OCI-LY7 (cell line): ENCODE measurements at regions not wholly inside any gene's neighbourhood (a gene's known extent, or its start where the extent isn't known, plus 50 kb on each side); places are given as distances from the start of the nearest gene placed in this dataset.

Experiments
- BruUV-seq: library from RNA; stranded (reverse); fragments of 400-500 nt; replicated peaks from 2 replicates; lab custom pipeline; 2021; lab: Mats Ljungman, UMichigan
- CTCF ChIA-PET: fragments of 300-600 bp; sonication (Branson Sonifier 250); formaldehyde crosslinking; loops from one replicate; lab custom pipeline; 2022; ENCODE audit warnings: antibody characterized with exemption; ENCODE audit not compliant: unreplicated experiment; lab: Charles Lee
- POLR2A ChIA-PET: fragments of 300-600 bp; sonication (Branson Sonifier 250); formaldehyde crosslinking; loops from one replicate; lab custom pipeline; 2022; ENCODE audit warnings: antibody characterized with exemption; lab: Charles Lee
- DNase-seq: peaks from one replicate; pipeline ENCODE4 v3.0.0-alpha.2; 2015; ENCODE audit warnings: low spot score
- H2AFZ ChIP-seq: fragments of 200-600 bp; sonication (generic), shearing (Covaris generic); 2 replicates; pipeline ENCODE4 v1.6.1; 2014; ENCODE audit warnings: mild to moderate bottlenecking, antibody characterized with exemption, low read length, moderate library complexity
- H3K27ac ChIP-seq: fragments of 200-600 bp; sonication (generic); 2 replicates; pipeline ENCODE4 v1.5.1; 2014; ENCODE audit warnings: mixed run types, low read depth, mild to moderate bottlenecking, moderate library complexity, low read length, inconsistent platforms; ENCODE audit not compliant: poor library complexity, severe bottlenecking
- H3K36me3 ChIP-seq: fragments of 200-600 bp; sonication (generic); 2 replicates; pipeline ENCODE4 v1.6.1; 2014; ENCODE audit warnings: mild to moderate bottlenecking, antibody characterized with exemption, low read length, moderate library complexity, mixed read lengths; ENCODE audit not compliant: insufficient read depth
- H3K4me1 ChIP-seq: fragments of 200-600 bp; sonication (generic); 2 replicates; pipeline ENCODE4 v1.5.1; 2014; ENCODE audit warnings: mild to moderate bottlenecking, low read length; ENCODE audit not compliant: insufficient read depth, poor library complexity, severe bottlenecking
- H3K4me2 ChIP-seq: fragments of 200-600 bp; sonication (generic); 2 replicates; pipeline ENCODE4 v1.6.1; 2014; ENCODE audit warnings: mild to moderate bottlenecking, low read length
- H3K4me3 ChIP-seq: fragments of 200-600 bp; sonication (generic); 2 replicates; pipeline ENCODE4 v1.5.1; 2014; ENCODE audit warnings: mild to moderate bottlenecking, low read depth, low read length; ENCODE audit not compliant: poor library complexity, severe bottlenecking
- H3K79me2 ChIP-seq: fragments of 200-600 bp; sonication (generic); 2 replicates; pipeline ENCODE4 v1.6.1; 2016; ENCODE audit warnings: low read depth, mild to moderate bottlenecking, low read length, moderate library complexity, mixed read lengths; ENCODE audit not compliant: insufficient read depth
- H3K9me2 ChIP-seq: fragments of 200-600 bp; sonication (generic); 2 replicates; pipeline ENCODE4 v1.6.1; 2016; ENCODE audit warnings: mild to moderate bottlenecking, low read length, mixed read lengths; ENCODE audit not compliant: insufficient read depth
- H3K9me3 ChIP-seq: fragments of 200-600 bp; sonication (generic); 2 replicates; pipeline ENCODE4 v1.6.1; 2014; ENCODE audit warnings: mild to moderate bottlenecking, mixed run types, low read length, mixed read lengths
- H4K20me1 ChIP-seq: fragments of 200-600 bp; sonication (generic); 2 replicates; pipeline ENCODE4 v1.6.1; 2014; ENCODE audit warnings: mild to moderate bottlenecking, antibody characterized with exemption, low read length, moderate library complexity, mixed read lengths; ENCODE audit not compliant: insufficient read depth
- EZH2phosphoT487 ChIP-seq: fragments of 200-600 bp; sonication (generic); IDR thresholded peaks from 2 replicates; pipeline ENCODE4 v1.6.1; 2018; ENCODE audit warnings: low read depth, borderline replicate concordance, mild to moderate bottlenecking, mixed run types, antibody characterized with exemption, low read length, moderate library complexity, mixed read lengths
- intact Hi-C: fragments of 100-400 bp; cut with micrococcal nuclease; formaldehyde crosslinking; loops from one replicate; pipeline ENCODE4 v1.10.0; 2022; ENCODE audit not compliant: unreplicated experiment
- TF ChIP-seq, protein P1 (sequence below): fragments of 200-600 bp; sonication (generic); conservative IDR thresholded peaks from 2 replicates; pipeline ENCODE4 v1.5.1; 2014; ENCODE audit warnings: mild to moderate bottlenecking, antibody characterized with exemption, low read length, moderate library complexity, mixed read lengths

DNA sequence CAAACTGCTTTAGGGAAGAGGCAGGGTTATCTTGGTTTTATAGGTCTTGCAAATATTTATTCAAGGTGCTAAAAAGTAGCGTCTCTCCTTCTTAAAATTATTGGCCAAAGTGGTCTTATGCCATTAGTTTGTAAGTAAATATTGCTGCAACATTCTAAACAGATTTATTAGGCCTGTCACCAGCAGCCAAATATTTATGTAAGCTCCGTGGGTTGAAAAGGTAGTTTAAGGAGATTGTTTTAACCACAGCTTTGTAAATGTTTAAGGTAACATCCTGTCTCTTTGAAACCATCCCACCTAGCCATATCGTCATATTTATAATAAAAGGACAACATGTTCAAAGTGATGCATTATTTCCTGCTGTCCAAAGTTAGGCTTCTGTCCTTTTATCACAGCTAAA lies 210.1 kb upstream of the LNX1 start:
- intact Hi-C loops, result loop anchor here (5.0 kb wide), 2 partner anchors 54 to 604 kb away; no protein-coding TSS in a partner anchor
- H3K9me3 ChIP-seq, result no peaks in the 10 kb centered on the region
- no peak overlapping the region for H3K4me3 ChIP-seq
- no peak for DNase-seq
- no peak for TF ChIP-seq EZH2phosphoT487
- TF ChIP-seq, protein P1, sequence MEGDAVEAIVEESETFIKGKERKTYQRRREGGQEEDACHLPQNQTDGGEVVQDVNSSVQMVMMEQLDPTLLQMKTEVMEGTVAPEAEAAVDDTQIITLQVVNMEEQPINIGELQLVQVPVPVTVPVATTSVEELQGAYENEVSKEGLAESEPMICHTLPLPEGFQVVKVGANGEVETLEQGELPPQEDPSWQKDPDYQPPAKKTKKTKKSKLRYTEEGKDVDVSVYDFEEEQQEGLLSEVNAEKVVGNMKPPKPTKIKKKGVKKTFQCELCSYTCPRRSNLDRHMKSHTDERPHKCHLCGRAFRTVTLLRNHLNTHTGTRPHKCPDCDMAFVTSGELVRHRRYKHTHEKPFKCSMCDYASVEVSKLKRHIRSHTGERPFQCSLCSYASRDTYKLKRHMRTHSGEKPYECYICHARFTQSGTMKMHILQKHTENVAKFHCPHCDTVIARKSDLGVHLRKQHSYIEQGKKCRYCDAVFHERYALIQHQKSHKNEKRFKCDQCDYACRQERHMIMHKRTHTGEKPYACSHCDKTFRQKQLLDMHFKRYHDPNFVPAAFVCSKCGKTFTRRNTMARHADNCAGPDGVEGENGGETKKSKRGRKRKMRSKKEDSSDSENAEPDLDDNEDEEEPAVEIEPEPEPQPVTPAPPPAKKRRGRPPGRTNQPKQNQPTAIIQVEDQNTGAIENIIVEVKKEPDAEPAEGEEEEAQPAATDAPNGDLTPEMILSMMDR, result no peak
- no TSS peak for BruUV-seq
- H3K79me2 ChIP-seq, result no peaks in the 10 kb centered on the region
- no peak overlapping the region for H3K27ac ChIP-seq
- no peak overlapping the region for H2AFZ ChIP-seq
- no peaks in the 10 kb centered on the region for H3K36me3 ChIP-seq
- no peak overlapping the region for H3K4me2 ChIP-seq
- H3K4me1 ChIP-seq, result no peaks in the 10 kb centered on the region
- no peaks in the 10 kb centered on the region for H3K9me2 ChIP-seq
- H4K20me1 ChIP-seq, result no peaks in the 10 kb centered on the region
- POLR2A ChIA-PET, result interaction anchor here (0.7 to 1.1 kb wide), 2 partner anchors 95 to 961 kb away, joined by 3 to 4 read pairs; no protein-coding TSS in a partner anchor
- CTCF ChIA-PET, result no interaction called here

DNA sequence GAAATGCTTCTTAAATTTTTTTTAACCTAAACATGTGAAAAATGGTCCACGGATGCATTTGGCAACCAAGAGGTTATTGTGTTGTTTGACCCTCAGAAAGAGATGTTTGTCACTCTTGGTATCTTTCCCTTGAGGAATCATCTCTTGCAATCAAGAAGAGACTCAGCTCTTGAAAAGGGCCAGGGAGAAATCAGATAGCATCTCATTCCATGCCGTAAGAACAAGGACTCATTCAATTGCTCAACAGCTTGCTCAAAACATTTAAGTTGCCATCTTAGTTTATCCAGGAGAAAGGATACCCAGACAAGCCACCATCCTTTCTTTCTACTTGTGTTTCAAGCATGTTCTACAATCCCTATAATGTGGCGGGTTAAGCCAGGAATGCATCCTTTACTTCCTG lies 209.5 kb upstream of the LNX1 start:
- no peaks in the 10 kb centered on the region for H3K36me3 ChIP-seq
- POLR2A ChIA-PET, result no interaction called here
- intact Hi-C loops, result loop anchor here (5.0 kb wide), 2 partner anchors 53 to 603 kb away; no protein-coding TSS in a partner anchor
- no peak overlapping the region for H3K4me2 ChIP-seq
- H4K20me1 ChIP-seq, result no peaks in the 10 kb centered on the region
- no TSS peak for BruUV-seq
- TF ChIP-seq EZH2phosphoT487, result no peak
- TF ChIP-seq, protein P1, result no peak
- no peak overlapping the region for H3K4me3 ChIP-seq
- no peaks in the 10 kb centered on the region for H3K79me2 ChIP-seq
- no peak overlapping the region for H3K27ac ChIP-seq
- no peak for DNase-seq
- H3K9me2 ChIP-seq, result no peaks in the 10 kb centered on the region
- no peak overlapping the region for H2AFZ ChIP-seq
- CTCF ChIA-PET, result no interaction called here
- H3K4me1 ChIP-seq, result no peaks in the 10 kb centered on the region
- H3K9me3 ChIP-seq, result no peaks in the 10 kb centered on the region

DNA sequence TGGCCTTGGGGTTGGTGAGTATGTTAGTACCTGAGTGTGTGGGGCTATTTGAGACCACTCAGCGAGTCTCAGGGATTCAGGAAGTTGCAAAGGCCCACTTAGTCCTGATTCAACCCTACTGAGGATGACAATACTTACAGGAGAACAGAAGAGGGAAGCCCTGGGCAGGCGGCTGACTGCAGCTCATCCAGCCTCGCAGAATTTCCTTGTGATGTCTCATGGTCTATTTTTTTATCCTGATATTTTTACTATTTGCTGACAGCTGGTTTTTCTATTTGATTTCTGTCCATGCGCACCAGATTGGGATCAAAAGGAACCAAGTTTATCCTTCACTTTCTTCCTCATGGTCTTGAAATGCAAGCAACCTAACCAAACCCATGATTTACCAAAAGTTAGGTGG lies 201.8 kb upstream of the LNX1 start:
- Histone ChIP-seq H3K9me3 (no peaks in the 10 kb centered on the region), H3K27ac (no peak overlapping the region), H3K36me3 (no peaks in the 10 kb centered on the region), H3K4me1 (no peaks in the 10 kb centered on the region), H3K79me2 (no peaks in the 10 kb centered on the region), H2AFZ (no peak overlapping the region), H3K4me2 (no peak overlapping the region), H4K20me1 (no peaks in the 10 kb centered on the region), H3K4me3 (no peak overlapping the region), H3K9me2 (no peaks in the 10 kb centered on the region)
- CTCF ChIA-PET, result no interaction called here
- TF ChIP-seq, protein P1, result no peak
- no peak for TF ChIP-seq EZH2phosphoT487
- no peak for DNase-seq
- BruUV-seq, result no TSS peak
- POLR2A ChIA-PET, result no interaction called here
- intact Hi-C loops, result no loop called here
